Gastrocnemius medialis (tissue), 4 donors: ENCODE measurements at regions not wholly inside any gene's neighbourhood (a gene's known extent, or its start where the extent isn't known, plus 50 kb on each side); places are given as distances from the start of the nearest gene placed in this dataset.
"Not testable (repeated sequence)": the region's sequence is repeated elsewhere in the genome, so short reads cannot be mapped to it uniquely, and the experiment has no call there.

ENCODE experiments used
- ATAC-seq, 2 donors: fragments of 150-250 bp; one replicate each; pipeline ENCODE4 v1.9.1; 2016
- DNase-seq, 2 donors: peaks; one replicate each; pipeline ENCODE4 v3.0.0-alpha.2; 2019
- H3K27ac ChIP-seq, 4 donors: fragments of 200-600 bp; sonication (generic); 1 replicate in 1 of 4; 2 replicates in 3 of 4; pipeline ENCODE4 v1.5.1; 2016 to 2018; ENCODE audit warnings: mild to moderate bottlenecking in 2 of 4, moderate library complexity in 1 of 4
- H3K27me3 ChIP-seq, 3 donors: fragments of 200-600 bp; sonication (generic) in 2 of 3; 1 replicate in 1 of 3; 2 replicates in 2 of 3; pipeline versions ENCODE4 v1.5.1 to v1.6.0; 2016 to 2019; ENCODE audit warnings: mild to moderate bottlenecking in 1 of 3, moderate library complexity in 1 of 3
- H3K36me3 ChIP-seq, 2 donors: fragments of 200-600 bp; sonication (generic) in 1 of 2; one replicate each; pipeline ENCODE4 v1.5.1; 2017 to 2018
- H3K4me1 ChIP-seq, 2 donors: fragments of 200-600 bp; sonication (generic) in 1 of 2; one replicate each; pipeline ENCODE4 v1.5.1; 2016 to 2017; ENCODE audit warnings: mild to moderate bottlenecking in 2 of 2
- H3K4me3 ChIP-seq, 4 donors: fragments of 200-600 bp; sonication (generic) in 3 of 4; 1 replicate in 1 of 4; 2 replicates in 3 of 4; pipeline ENCODE4 v1.5.1; 2016 to 2019; ENCODE audit warnings: mild to moderate bottlenecking in 2 of 4
- H3K9me3 ChIP-seq, 3 donors: fragments of 200-600 bp; sonication (generic) in 2 of 3; 1 replicate in 1 of 3; 2 replicates in 2 of 3; pipeline ENCODE4 v1.5.1; 2016 to 2019
- POLR2A ChIP-seq, 2 donors: fragments of 450-650 bp; IDR thresholded peaks; one replicate each; pipeline ENCODE4 v1.6.1; 2017; ENCODE audit warnings: antibody characterized with exemption in 2 of 2, mild to moderate bottlenecking in 2 of 2, moderate library complexity in 2 of 2
- in situ Hi-C, 4 donors: fragments of 200-750 bp; cut with MboI; loops; one replicate each; pipeline versions ENCODE4 v1.15.0 to v1.8.0; 2017; ENCODE audit warnings: low sequenced_read_pairs in 4 of 4
- intact Hi-C: fragments of 100-400 bp; cut with DNase I; formaldehyde crosslinking; loops from one replicate; pipeline ENCODE4 v1.15.1; 2023; ENCODE audit warnings: low total_unique reads
- TF ChIP-seq, protein P1 (sequence below), 5 experiments: fragments of 450-650 bp in 3 of 5; fragments of 200-600 bp in 2 of 5; sonication (generic) in 2 of 5; IDR thresholded peaks in 4 of 5; conservative IDR thresholded peaks in 1 of 5; 1 replicate in 4 of 5; 2 replicates in 1 of 5; pipeline ENCODE4 v1.5.1; 2016 to 2019; ENCODE audit warnings: antibody characterized with exemption in 5 of 5, mild to moderate bottlenecking in 3 of 5, moderate library complexity in 3 of 5

DNA sequence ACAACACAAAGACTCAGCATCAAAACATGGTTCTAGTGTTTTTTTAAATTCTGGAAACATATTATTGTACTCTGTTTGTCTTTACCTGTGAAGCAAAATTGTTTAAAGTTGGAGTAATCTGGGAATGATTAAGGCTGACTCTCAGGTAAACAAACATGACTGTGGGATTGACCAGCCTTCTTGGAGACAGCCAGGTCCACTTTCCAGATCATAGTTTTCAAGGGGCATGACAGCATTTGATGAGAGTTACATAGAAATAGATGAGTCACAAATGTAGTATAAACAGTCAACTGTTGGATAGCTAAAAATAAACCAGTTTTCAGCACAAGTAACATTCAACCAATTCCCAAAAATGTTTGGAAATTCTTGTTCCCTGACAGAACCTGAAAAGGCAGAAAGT, 1680.9 kb downstream of the OLFM4 start:
- Histone ChIP-seq H3K36me3 (no peaks in the 10 kb centered on the region), H3K9me3 (no peaks in the 10 kb centered on the region), H3K27ac (no peak overlapping the region), H3K4me3 (no peak overlapping the region), H3K27me3 (no peaks in the 10 kb centered on the region), H3K4me1 (no peaks in the 10 kb centered on the region)
- intact Hi-C loops (loop anchor here (5.0 kb wide), 1 partner anchor 352 kb away; no protein-coding TSS in a partner anchor), in situ Hi-C loops (no loop called here)
- no peak for ATAC-seq
- TF ChIP-seq POLR2A (IDR thresholded peaks at IDR 0.05), result no peak
- TF ChIP-seq, protein P1, sequence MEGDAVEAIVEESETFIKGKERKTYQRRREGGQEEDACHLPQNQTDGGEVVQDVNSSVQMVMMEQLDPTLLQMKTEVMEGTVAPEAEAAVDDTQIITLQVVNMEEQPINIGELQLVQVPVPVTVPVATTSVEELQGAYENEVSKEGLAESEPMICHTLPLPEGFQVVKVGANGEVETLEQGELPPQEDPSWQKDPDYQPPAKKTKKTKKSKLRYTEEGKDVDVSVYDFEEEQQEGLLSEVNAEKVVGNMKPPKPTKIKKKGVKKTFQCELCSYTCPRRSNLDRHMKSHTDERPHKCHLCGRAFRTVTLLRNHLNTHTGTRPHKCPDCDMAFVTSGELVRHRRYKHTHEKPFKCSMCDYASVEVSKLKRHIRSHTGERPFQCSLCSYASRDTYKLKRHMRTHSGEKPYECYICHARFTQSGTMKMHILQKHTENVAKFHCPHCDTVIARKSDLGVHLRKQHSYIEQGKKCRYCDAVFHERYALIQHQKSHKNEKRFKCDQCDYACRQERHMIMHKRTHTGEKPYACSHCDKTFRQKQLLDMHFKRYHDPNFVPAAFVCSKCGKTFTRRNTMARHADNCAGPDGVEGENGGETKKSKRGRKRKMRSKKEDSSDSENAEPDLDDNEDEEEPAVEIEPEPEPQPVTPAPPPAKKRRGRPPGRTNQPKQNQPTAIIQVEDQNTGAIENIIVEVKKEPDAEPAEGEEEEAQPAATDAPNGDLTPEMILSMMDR (IDR thresholded peaks at IDR 0.05 in 4 of 5, conservative IDR thresholded peaks at IDR 0.05 in 1 of 5), result no peak
- no peak for DNase-seq

- no peak for ATAC-seq
- DNase-seq, result no peak
- H3K27me3 ChIP-seq, result no peaks in the 10 kb centered on the region
- H3K27ac ChIP-seq, result no peak overlapping the region
- TF ChIP-seq, protein P1 (IDR thresholded peaks at IDR 0.05 in 4 of 5, conservative IDR thresholded peaks at IDR 0.05 in 1 of 5), result no peak
- no peak for TF ChIP-seq POLR2A (IDR thresholded peaks at IDR 0.05)
- H3K36me3 ChIP-seq, result no peaks in the 10 kb centered on the region
- H3K9me3 ChIP-seq, result no peaks in the 10 kb centered on the region
- intact Hi-C loops (no loop called here), in situ Hi-C loops (no loop called here)
- no peaks in the 10 kb centered on the region for H3K4me1 ChIP-seq
- no peak overlapping the region for H3K4me3 ChIP-seq
Observed at GRCh38 chr13:54733639-54734038, 1705.0 kb downstream of the OLFM4 start.

GRCh38 chr13:54737211-54737610, 1708.6 kb downstream of the OLFM4 start:
- H3K36me3 ChIP-seq, H3K4me1 ChIP-seq, intact Hi-C loops, H3K4me3 ChIP-seq, ATAC-seq, in situ Hi-C loops, H3K9me3 ChIP-seq, H3K27ac ChIP-seq, DNase-seq, H3K27me3 ChIP-seq: not testable (repeated sequence)

GRCh38 chr13:54742984-54743383, 1714.4 kb downstream of the OLFM4 start:
- Histone ChIP-seq H3K27ac (no peak overlapping the region), H3K4me1 (no peaks in the 10 kb centered on the region), H3K36me3 (no peaks in the 10 kb centered on the region), H3K27me3 (no peaks in the 10 kb centered on the region), H3K4me3 (no peak overlapping the region), H3K9me3 (no peaks in the 10 kb centered on the region)
- TF ChIP-seq, protein P1 (IDR thresholded peaks at IDR 0.05 in 4 of 5, conservative IDR thresholded peaks at IDR 0.05 in 1 of 5), result no peak
- no peak for TF ChIP-seq POLR2A (IDR thresholded peaks at IDR 0.05)
- in situ Hi-C loops, result no loop called here
- DNase-seq (no peak), ATAC-seq (no peak)
- intact Hi-C loops, result no loop called here

GRCh38 chr13:54744747-54745146, 1716.1 kb downstream of the OLFM4 start:
- in situ Hi-C loops, result no loop called here

More at GRCh38 chr13:54744747-54745146, 1716.1 kb downstream of the OLFM4 start:
- ATAC-seq, result no peak
- H3K9me3 ChIP-seq, result no peaks in the 10 kb centered on the region
- no peak overlapping the region for H3K27ac ChIP-seq
- TF ChIP-seq, protein P1 (IDR thresholded peaks at IDR 0.05 in 4 of 5, conservative IDR thresholded peaks at IDR 0.05 in 1 of 5), result no peak
- intact Hi-C loops, result no loop called here
- DNase-seq, result no peak
- no peak overlapping the region for H3K4me3 ChIP-seq
- no peaks in the 10 kb centered on the region for H3K27me3 ChIP-seq
- H3K4me1 ChIP-seq, result no peaks in the 10 kb centered on the region
- no peaks in the 10 kb centered on the region for H3K36me3 ChIP-seq
